GM12878 (cell line): ENCODE measurements at regions not wholly inside any gene's neighbourhood (a gene's known extent, or its start where the extent isn't known, plus 50 kb on each side); places are given as distances from the start of the nearest gene placed in this dataset.

Experiments used
- ATF2 ChIP-seq: IDR thresholded peaks from 2 replicates; pipeline ENCODE4 v1.6.1; 2012; ENCODE audit warnings: low read length, inconsistent platforms
- FOS ChIP-seq: IDR thresholded peaks from 3 replicates; pipeline ENCODE4 v1.6.1; 2011; ENCODE audit warnings: borderline replicate concordance; ENCODE audit not compliant: insufficient read length; ENCODE audit errors: extremely low read depth
- REST ChIP-seq: IDR thresholded peaks from 2 replicates; pipeline ENCODE4 v1.6.1; 2012; ENCODE audit warnings: mild to moderate bottlenecking, low read depth, low read length
- TAF1 ChIP-seq: IDR thresholded peaks from 2 replicates; pipeline ENCODE4 v1.6.1; 2011; ENCODE audit warnings: mild to moderate bottlenecking, low read depth, low read length, borderline replicate concordance

- no peak for TF ChIP-seq REST
- no peak for TF ChIP-seq FOS
- no peak for TF ChIP-seq ATF2
- no peak for TF ChIP-seq TAF1
These were observed 263.3 kb downstream of the TTC6 start for GRCh38 chr14:37858733-37859132.
